Gastrocnemius medialis (tissue), 4 donors: ENCODE measurements at regions not wholly inside any gene's neighbourhood (a gene's known extent, or its start where the extent isn't known, plus 50 kb on each side); places are given as distances from the start of the nearest gene placed in this dataset.
"Not testable (repeated sequence)": the region's sequence is repeated elsewhere in the genome, so short reads cannot be mapped to it uniquely, and the experiment has no call there.

Experiments used
- ATAC-seq, 2 donors: fragments of 150-250 bp; one replicate each; pipeline ENCODE4 v1.9.1; 2016
- DNase-seq, 2 donors: peaks; one replicate each; pipeline ENCODE4 v3.0.0-alpha.2; 2019
- H3K27ac ChIP-seq, 4 donors: fragments of 200-600 bp; sonication (generic); 1 replicate in 1 of 4; 2 replicates in 3 of 4; pipeline ENCODE4 v1.5.1; 2016 to 2018; ENCODE audit warnings: mild to moderate bottlenecking in 2 of 4, moderate library complexity in 1 of 4
- H3K27me3 ChIP-seq, 3 donors: fragments of 200-600 bp; sonication (generic) in 2 of 3; 1 replicate in 1 of 3; 2 replicates in 2 of 3; pipeline versions ENCODE4 v1.5.1 to v1.6.0; 2016 to 2019; ENCODE audit warnings: mild to moderate bottlenecking in 1 of 3, moderate library complexity in 1 of 3
- H3K36me3 ChIP-seq, 2 donors: fragments of 200-600 bp; sonication (generic) in 1 of 2; one replicate each; pipeline ENCODE4 v1.5.1; 2017 to 2018
- H3K4me1 ChIP-seq, 2 donors: fragments of 200-600 bp; sonication (generic) in 1 of 2; one replicate each; pipeline ENCODE4 v1.5.1; 2016 to 2017; ENCODE audit warnings: mild to moderate bottlenecking in 2 of 2
- H3K4me3 ChIP-seq, 4 donors: fragments of 200-600 bp; sonication (generic) in 3 of 4; 1 replicate in 1 of 4; 2 replicates in 3 of 4; pipeline ENCODE4 v1.5.1; 2016 to 2019; ENCODE audit warnings: mild to moderate bottlenecking in 2 of 4
- H3K9me3 ChIP-seq, 3 donors: fragments of 200-600 bp; sonication (generic) in 2 of 3; 1 replicate in 1 of 3; 2 replicates in 2 of 3; pipeline ENCODE4 v1.5.1; 2016 to 2019
- CTCF ChIP-seq, 5 experiments: fragments of 450-650 bp in 3 of 5; fragments of 200-600 bp in 2 of 5; sonication (generic) in 2 of 5; IDR thresholded peaks in 4 of 5; conservative IDR thresholded peaks in 1 of 5; 1 replicate in 4 of 5; 2 replicates in 1 of 5; pipeline ENCODE4 v1.5.1; 2016 to 2019; ENCODE audit warnings: antibody characterized with exemption in 5 of 5, mild to moderate bottlenecking in 3 of 5, moderate library complexity in 3 of 5
- POLR2A ChIP-seq, 2 donors: fragments of 450-650 bp; IDR thresholded peaks; one replicate each; pipeline ENCODE4 v1.6.1; 2017; ENCODE audit warnings: antibody characterized with exemption in 2 of 2, mild to moderate bottlenecking in 2 of 2, moderate library complexity in 2 of 2
- in situ Hi-C, 4 donors: fragments of 200-750 bp; cut with MboI; loops; one replicate each; pipeline versions ENCODE4 v1.15.0 to v1.8.0; 2017; ENCODE audit warnings: low sequenced_read_pairs in 4 of 4
- intact Hi-C: fragments of 100-400 bp; cut with DNase I; formaldehyde crosslinking; loops from one replicate; pipeline ENCODE4 v1.15.1; 2023; ENCODE audit warnings: low total_unique reads
- microRNA-seq, 2 donors: library from miRNA; unstranded; fragments of <30 nt; microRNA quantifications; one replicate each; pipeline ENCODE4, GENCODE V29; 2016; ENCODE audit warnings: borderline replicate concordance in 2 of 2

- in situ Hi-C loops, result no loop called here
- Histone ChIP-seq H3K9me3 (no peaks in the 10 kb centered on the region), H3K36me3 (no peaks in the 10 kb centered on the region), H3K4me1 (no peaks in the 10 kb centered on the region), H3K27me3 (no peaks in the 10 kb centered on the region), H3K4me3 (no peak overlapping the region), H3K27ac (no peak overlapping the region)
- TF ChIP-seq POLR2A (IDR thresholded peaks at IDR 0.05), result no peak
- no peak for TF ChIP-seq CTCF (IDR thresholded peaks at IDR 0.05 in 4 of 5, conservative IDR thresholded peaks at IDR 0.05 in 1 of 5)
- DNase-seq, result no peak
- no peak for ATAC-seq
- intact Hi-C loops, result no loop called here
These were observed 90.3 kb upstream of the GRIA3 start for GRCh38 chrX:123093792-123094191.

GRCh38 chrX:123108513-123109427 is 75.3 kb upstream of the GRIA3 start:
- in situ Hi-C loops (no loop called here), intact Hi-C loops (no loop called here)
- no peak for ATAC-seq
- no peaks in the 10 kb centered on the region for H3K4me1 ChIP-seq
- no peak overlapping the region for H3K4me3 ChIP-seq
- no peak for DNase-seq
- no peaks in the 10 kb centered on the region for H3K36me3 ChIP-seq
- TF ChIP-seq CTCF (IDR thresholded peaks at IDR 0.05 in 4 of 5, conservative IDR thresholded peaks at IDR 0.05 in 1 of 5), result no peak
- no peak for TF ChIP-seq POLR2A (IDR thresholded peaks at IDR 0.05)
- no peaks in the 10 kb centered on the region for H3K9me3 ChIP-seq
- no peaks in the 10 kb centered on the region for H3K27me3 ChIP-seq
- H3K27ac ChIP-seq, result no peak overlapping the region

- ATAC-seq (no peak), DNase-seq (no peak)
- Histone ChIP-seq H3K9me3 (no peaks in the 10 kb centered on the region), H3K4me1 (no peaks in the 10 kb centered on the region), H3K36me3 (no peaks in the 10 kb centered on the region), H3K4me3 (no peak overlapping the region), H3K27me3 (no peaks in the 10 kb centered on the region), H3K27ac (no peak overlapping the region)
- in situ Hi-C loops, result no loop called here
- intact Hi-C loops, result no loop called here
- TF ChIP-seq POLR2A (IDR thresholded peaks at IDR 0.05), result no peak
- no peak for TF ChIP-seq CTCF (IDR thresholded peaks at IDR 0.05 in 4 of 5, conservative IDR thresholded peaks at IDR 0.05 in 1 of 5)
These were observed 62.8 kb upstream of the GRIA3 start for GRCh38 chrX:123121241-123121640.

- H3K9me3 ChIP-seq, H3K4me1 ChIP-seq, in situ Hi-C loops, DNase-seq, H3K36me3 ChIP-seq, ATAC-seq, intact Hi-C loops, H3K27me3 ChIP-seq, H3K27ac ChIP-seq, H3K4me3 ChIP-seq: not testable (repeated sequence)
These were observed 54.3 kb upstream of the GRIA3 start for GRCh38 chrX:123129805-123130204.

Small RNA genes lying in the stretch of these regions (microRNA-seq; reads per million reads assigned to microRNA genes)
- 0 reads per million in 2 donors for gene MIR3672
